Gastrocnemius medialis (tissue), 4 donors: ENCODE measurements at regions not wholly inside any gene's neighbourhood (a gene's known extent, or its start where the extent isn't known, plus 50 kb on each side); places are given as distances from the start of the nearest gene placed in this dataset.

ENCODE experiments used
- ATAC-seq, 2 donors: fragments of 150-250 bp; one replicate each; pipeline ENCODE4 v1.9.1; 2016
- DNase-seq, 2 donors: peaks; one replicate each; pipeline ENCODE4 v3.0.0-alpha.2; 2019
- H3K27ac ChIP-seq, 4 donors: fragments of 200-600 bp; sonication (generic); 1 replicate in 1 of 4; 2 replicates in 3 of 4; pipeline ENCODE4 v1.5.1; 2016 to 2018; ENCODE audit warnings: mild to moderate bottlenecking in 2 of 4, moderate library complexity in 1 of 4
- H3K27me3 ChIP-seq, 3 donors: fragments of 200-600 bp; sonication (generic) in 2 of 3; 1 replicate in 1 of 3; 2 replicates in 2 of 3; pipeline versions ENCODE4 v1.5.1 to v1.6.0; 2016 to 2019; ENCODE audit warnings: mild to moderate bottlenecking in 1 of 3, moderate library complexity in 1 of 3
- H3K36me3 ChIP-seq, 2 donors: fragments of 200-600 bp; sonication (generic) in 1 of 2; one replicate each; pipeline ENCODE4 v1.5.1; 2017 to 2018
- H3K4me1 ChIP-seq, 2 donors: fragments of 200-600 bp; sonication (generic) in 1 of 2; one replicate each; pipeline ENCODE4 v1.5.1; 2016 to 2017; ENCODE audit warnings: mild to moderate bottlenecking in 2 of 2
- H3K4me3 ChIP-seq, 4 donors: fragments of 200-600 bp; sonication (generic) in 3 of 4; 1 replicate in 1 of 4; 2 replicates in 3 of 4; pipeline ENCODE4 v1.5.1; 2016 to 2019; ENCODE audit warnings: mild to moderate bottlenecking in 2 of 4
- H3K9me3 ChIP-seq, 3 donors: fragments of 200-600 bp; sonication (generic) in 2 of 3; 1 replicate in 1 of 3; 2 replicates in 2 of 3; pipeline ENCODE4 v1.5.1; 2016 to 2019
- CTCF ChIP-seq, 5 experiments: fragments of 450-650 bp in 3 of 5; fragments of 200-600 bp in 2 of 5; sonication (generic) in 2 of 5; IDR thresholded peaks in 4 of 5; conservative IDR thresholded peaks in 1 of 5; 1 replicate in 4 of 5; 2 replicates in 1 of 5; pipeline ENCODE4 v1.5.1; 2016 to 2019; ENCODE audit warnings: antibody characterized with exemption in 5 of 5, mild to moderate bottlenecking in 3 of 5, moderate library complexity in 3 of 5
- POLR2A ChIP-seq, 2 donors: fragments of 450-650 bp; IDR thresholded peaks; one replicate each; pipeline ENCODE4 v1.6.1; 2017; ENCODE audit warnings: antibody characterized with exemption in 2 of 2, mild to moderate bottlenecking in 2 of 2, moderate library complexity in 2 of 2
- in situ Hi-C, 4 donors: fragments of 200-750 bp; cut with MboI; loops; one replicate each; pipeline versions ENCODE4 v1.15.0 to v1.8.0; 2017; ENCODE audit warnings: low sequenced_read_pairs in 4 of 4
- intact Hi-C: fragments of 100-400 bp; cut with DNase I; formaldehyde crosslinking; loops from one replicate; pipeline ENCODE4 v1.15.1; 2023; ENCODE audit warnings: low total_unique reads

- H3K27ac ChIP-seq = no peak overlapping the region
- ATAC-seq = no peak
- TF ChIP-seq CTCF (IDR thresholded peaks at IDR 0.05 in 4 of 5, conservative IDR thresholded peaks at IDR 0.05 in 1 of 5) (no peak), POLR2A (IDR thresholded peaks at IDR 0.05) (no peak)
- DNase-seq = no peak
- no peaks in the 10 kb centered on the region for H3K9me3 ChIP-seq
- no peaks in the 10 kb centered on the region for H3K27me3 ChIP-seq
- H3K4me3 ChIP-seq = no peak overlapping the region
- intact Hi-C loops (no loop called here), in situ Hi-C loops (no loop called here)
- H3K36me3 ChIP-seq = no peaks in the 10 kb centered on the region
- no peaks in the 10 kb centered on the region for H3K4me1 ChIP-seq
Measured at GRCh38 chr6:126738146-126738545, 380.3 kb upstream of the RSPO3 start.

- H3K4me1 ChIP-seq = no peaks in the 10 kb centered on the region
- no peak for DNase-seq
- no peak for ATAC-seq
- no peaks in the 10 kb centered on the region for H3K9me3 ChIP-seq
- no peak overlapping the region for H3K4me3 ChIP-seq
- intact Hi-C loops = no loop called here
- no peak for TF ChIP-seq POLR2A (IDR thresholded peaks at IDR 0.05)
- no peak for TF ChIP-seq CTCF (IDR thresholded peaks at IDR 0.05 in 4 of 5, conservative IDR thresholded peaks at IDR 0.05 in 1 of 5)
- no peaks in the 10 kb centered on the region for H3K36me3 ChIP-seq
- no peaks in the 10 kb centered on the region for H3K27me3 ChIP-seq
- H3K27ac ChIP-seq = no peak overlapping the region
- in situ Hi-C loops = no loop called here
Measured at GRCh38 chr6:126738641-126739040, 379.8 kb upstream of the RSPO3 start.

- H3K9me3 ChIP-seq = no peaks in the 10 kb centered on the region
- intact Hi-C loops = no loop called here
- ATAC-seq = no peak
- no peak overlapping the region for H3K27ac ChIP-seq
- DNase-seq = no peak
- no peaks in the 10 kb centered on the region for H3K36me3 ChIP-seq
- H3K4me1 ChIP-seq = no peaks in the 10 kb centered on the region
- H3K27me3 ChIP-seq = no peaks in the 10 kb centered on the region
- TF ChIP-seq POLR2A (IDR thresholded peaks at IDR 0.05) = no peak
- TF ChIP-seq CTCF (IDR thresholded peaks at IDR 0.05 in 4 of 5, conservative IDR thresholded peaks at IDR 0.05 in 1 of 5) = no peak
- in situ Hi-C loops = no loop called here
- no peak overlapping the region for H3K4me3 ChIP-seq
Measured at GRCh38 chr6:126743076-126743475, 375.4 kb upstream of the RSPO3 start.

- H3K4me1 ChIP-seq = no peaks in the 10 kb centered on the region
- no peak overlapping the region for H3K4me3 ChIP-seq
- intact Hi-C loops = no loop called here
- TF ChIP-seq POLR2A (IDR thresholded peaks at IDR 0.05) (no peak), CTCF (IDR thresholded peaks at IDR 0.05 in 4 of 5, conservative IDR thresholded peaks at IDR 0.05 in 1 of 5) (no peak)
- H3K27me3 ChIP-seq = no peaks in the 10 kb centered on the region
- in situ Hi-C loops = no loop called here
- no peaks in the 10 kb centered on the region for H3K9me3 ChIP-seq
- ATAC-seq (no peak), DNase-seq (no peak)
- H3K36me3 ChIP-seq = no peaks in the 10 kb centered on the region
- no peak overlapping the region for H3K27ac ChIP-seq
Measured at GRCh38 chr6:126747728-126748540, 370.5 kb upstream of the RSPO3 start.

GRCh38 chr6:126753606-126754005, 364.9 kb upstream of the RSPO3 start:
- H3K4me1 ChIP-seq = no peaks in the 10 kb centered on the region
- in situ Hi-C loops (no loop called here), intact Hi-C loops (no loop called here)
- H3K27me3 ChIP-seq = no peaks in the 10 kb centered on the region
- H3K36me3 ChIP-seq = no peaks in the 10 kb centered on the region
- DNase-seq (no peak), ATAC-seq (no peak)
- no peak overlapping the region for H3K27ac ChIP-seq
- H3K9me3 ChIP-seq = no peaks in the 10 kb centered on the region
- TF ChIP-seq POLR2A (IDR thresholded peaks at IDR 0.05) (no peak), CTCF (IDR thresholded peaks at IDR 0.05 in 4 of 5, conservative IDR thresholded peaks at IDR 0.05 in 1 of 5) (no peak)
- H3K4me3 ChIP-seq = no peak overlapping the region
